ENCODE measurements at regions not wholly inside any gene's neighbourhood (a gene's known extent, or its start where the extent isn't known, plus 50 kb on each side); places are given as distances from the start of the nearest gene placed in this dataset.

DNA sequence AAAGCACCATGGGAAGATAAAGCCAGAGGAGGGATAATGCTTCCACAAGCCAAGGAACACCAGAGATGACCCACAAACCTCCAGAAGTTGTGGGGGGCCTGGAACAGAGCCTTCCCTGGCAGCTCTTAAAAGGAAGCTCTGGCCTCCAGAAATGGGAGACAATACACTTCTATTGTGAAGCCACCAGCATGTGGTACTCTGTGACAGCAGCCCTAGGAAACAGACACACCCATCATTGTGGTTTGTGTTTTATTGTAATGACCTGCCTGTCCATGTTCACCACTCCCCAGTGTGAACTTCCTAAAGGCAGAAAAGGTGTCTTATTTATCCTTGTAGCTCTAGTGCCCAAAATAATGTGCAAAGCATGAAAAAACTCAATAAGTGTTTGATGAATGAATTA, 264.1 kb upstream of the GATB start:
- FAIRE-seq = no peak
- intact Hi-C loops (cut with micrococcal nuclease; ENCODE audit: unreplicated experiment) = no loop called here
- SMC1A ChIA-PET (ENCODE audit: uncharacterized antibody, unreplicated experiment) = no interaction called here

DNA sequence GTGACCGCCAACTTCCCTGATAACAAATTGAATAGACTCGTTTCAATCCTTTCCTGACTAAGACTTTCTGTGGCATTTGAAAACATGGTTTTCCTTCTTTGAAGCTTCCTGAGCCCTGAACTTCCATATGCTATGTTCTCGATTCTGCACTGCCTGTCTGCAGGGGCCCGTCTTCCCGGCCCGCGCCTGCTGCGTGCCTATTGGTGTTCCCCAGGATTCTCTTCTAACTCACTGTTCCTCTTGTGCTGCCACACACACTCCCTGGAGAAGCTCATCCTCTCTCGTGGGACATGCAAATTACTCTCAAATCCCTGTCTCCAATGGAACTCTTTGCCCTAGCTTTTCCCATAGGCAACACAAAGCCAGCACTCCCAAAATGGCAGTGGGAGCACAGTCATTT, 262.9 kb upstream of the GATB start:
- Histone ChIP-seq H3K4me1 (ENCODE audit: control insufficient read depth, insufficient read depth, low read length) (no peaks in the 10 kb centered on the region), H3K9ac (ENCODE audit: control insufficient read depth, insufficient read depth, low read length) (no peak overlapping the region), H3K79me2 (ENCODE audit: control insufficient read depth, insufficient read depth, low read length) (no peaks in the 10 kb centered on the region), H3K27ac (ENCODE audit: control insufficient read depth, insufficient read depth) (no peak overlapping the region), H2AFZ (ENCODE audit: control insufficient read depth, low read depth, low read length) (no peak overlapping the region), H3K9me3 (replicated peaks; ENCODE audit: control insufficient read depth, insufficient read depth, low read length) (no peaks in the 10 kb centered on the region), H3K36me3 (ENCODE audit: control insufficient read depth in 2 of 2, insufficient read depth in 2 of 2, low read length in 1 of 2) (no peaks in the 10 kb centered on the region), H3K27me3 (replicated peaks in 1 of 2; ENCODE audit: control insufficient read depth in 2 of 2, insufficient read depth in 2 of 2, low read length in 1 of 2) (no peaks in the 10 kb centered on the region; a peak in 1 of 4 replicates), H4K20me1 (ENCODE audit: control insufficient read depth, insufficient read depth) (no peaks in the 10 kb centered on the region), H3K4me3 (no peak overlapping the region), H3K4me2 (ENCODE audit: control insufficient read depth, insufficient read depth) (no peak overlapping the region)
- DNase-seq (ENCODE audit: low read depth, low spot score) = no peak
- TF ChIP-seq, protein P1, sequence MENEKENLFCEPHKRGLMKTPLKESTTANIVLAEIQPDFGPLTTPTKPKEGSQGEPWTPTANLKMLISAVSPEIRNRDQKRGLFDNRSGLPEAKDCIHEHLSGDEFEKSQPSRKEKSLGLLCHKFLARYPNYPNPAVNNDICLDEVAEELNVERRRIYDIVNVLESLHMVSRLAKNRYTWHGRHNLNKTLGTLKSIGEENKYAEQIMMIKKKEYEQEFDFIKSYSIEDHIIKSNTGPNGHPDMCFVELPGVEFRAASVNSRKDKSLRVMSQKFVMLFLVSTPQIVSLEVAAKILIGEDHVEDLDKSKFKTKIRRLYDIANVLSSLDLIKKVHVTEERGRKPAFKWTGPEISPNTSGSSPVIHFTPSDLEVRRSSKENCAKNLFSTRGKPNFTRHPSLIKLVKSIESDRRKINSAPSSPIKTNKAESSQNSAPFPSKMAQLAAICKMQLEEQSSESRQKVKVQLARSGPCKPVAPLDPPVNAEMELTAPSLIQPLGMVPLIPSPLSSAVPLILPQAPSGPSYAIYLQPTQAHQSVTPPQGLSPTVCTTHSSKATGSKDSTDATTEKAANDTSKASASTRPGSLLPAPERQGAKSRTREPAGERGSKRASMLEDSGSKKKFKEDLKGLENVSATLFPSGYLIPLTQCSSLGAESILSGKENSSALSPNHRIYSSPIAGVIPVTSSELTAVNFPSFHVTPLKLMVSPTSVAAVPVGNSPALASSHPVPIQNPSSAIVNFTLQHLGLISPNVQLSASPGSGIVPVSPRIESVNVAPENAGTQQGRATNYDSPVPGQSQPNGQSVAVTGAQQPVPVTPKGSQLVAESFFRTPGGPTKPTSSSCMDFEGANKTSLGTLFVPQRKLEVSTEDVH (IDR thresholded peaks at IDR 0.05; ENCODE audit: low read depth, partially characterized antibody) = no peak
- no peak for TF ChIP-seq DPF2 (IDR thresholded peaks at IDR 0.05)
- no peak for TF ChIP-seq BRCA1 (IDR thresholded peaks at IDR 0.05; ENCODE audit: low read depth, low read length)
- TF ChIP-seq CBFB (IDR thresholded peaks at IDR 0.05; ENCODE audit: low read depth) = no peak
- no peak for TF ChIP-seq TCF12 (IDR thresholded peaks at IDR 0.05; ENCODE audit: low read depth, low read length)
- TF ChIP-seq, protein P2, sequence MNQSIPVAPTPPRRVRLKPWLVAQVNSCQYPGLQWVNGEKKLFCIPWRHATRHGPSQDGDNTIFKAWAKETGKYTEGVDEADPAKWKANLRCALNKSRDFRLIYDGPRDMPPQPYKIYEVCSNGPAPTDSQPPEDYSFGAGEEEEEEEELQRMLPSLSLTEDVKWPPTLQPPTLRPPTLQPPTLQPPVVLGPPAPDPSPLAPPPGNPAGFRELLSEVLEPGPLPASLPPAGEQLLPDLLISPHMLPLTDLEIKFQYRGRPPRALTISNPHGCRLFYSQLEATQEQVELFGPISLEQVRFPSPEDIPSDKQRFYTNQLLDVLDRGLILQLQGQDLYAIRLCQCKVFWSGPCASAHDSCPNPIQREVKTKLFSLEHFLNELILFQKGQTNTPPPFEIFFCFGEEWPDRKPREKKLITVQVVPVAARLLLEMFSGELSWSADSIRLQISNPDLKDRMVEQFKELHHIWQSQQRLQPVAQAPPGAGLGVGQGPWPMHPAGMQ (IDR thresholded peaks at IDR 0.05; ENCODE audit: borderline replicate concordance) = no peak
- TF ChIP-seq JUNB (IDR thresholded peaks at IDR 0.05) = no peak
- no peak for TF ChIP-seq SIX5 (IDR thresholded peaks at IDR 0.05; ENCODE audit: low read depth, low read length, severe bottlenecking)
- CTCF ChIA-PET = no interaction called here
- no peak for ATAC-seq
- RAD21 ChIA-PET (ENCODE audit: unreplicated experiment) = no interaction called here
- 63% methylated on average over 9 of the region's 9 CpGs for WGBS (ENCODE audit: insufficient coverage, insufficient replicate concordance, low lambda C conversion rate, missing lambda C conversion rate)
- in situ Hi-C loops (cut with MboI) = no loop called here
- FAIRE-seq = no peak
- SMC1A ChIA-PET (ENCODE audit: uncharacterized antibody, unreplicated experiment) = interaction anchor here (0.6 to 1.2 kb wide), 2 partner anchors 292 to 453 kb away, joined by 3 to 4 read pairs; no protein-coding TSS in a partner anchor
- intact Hi-C loops (cut with micrococcal nuclease; ENCODE audit: unreplicated experiment) = no loop called here
- no TSS peak for BruUV-seq (replicated peaks)
- POLR2A ChIA-PET = no interaction called here

More for the DNA sequence above, 264.1 kb upstream of the GATB start:
- ChIA-PET POLR2A (no interaction called here), CTCF (no interaction called here), RAD21 (ENCODE audit: unreplicated experiment) (no interaction called here)
- Histone ChIP-seq H3K4me3 (no peak overlapping the region), H3K4me2 (ENCODE audit: control insufficient read depth, insufficient read depth) (no peak overlapping the region), H4K20me1 (ENCODE audit: control insufficient read depth, insufficient read depth) (no peaks in the 10 kb centered on the region), H3K9ac (ENCODE audit: control insufficient read depth, insufficient read depth, low read length) (no peak overlapping the region), H3K27ac (ENCODE audit: control insufficient read depth, insufficient read depth) (no peak overlapping the region), H3K4me1 (ENCODE audit: control insufficient read depth, insufficient read depth, low read length) (no peaks in the 10 kb centered on the region), H3K79me2 (ENCODE audit: control insufficient read depth, insufficient read depth, low read length) (no peaks in the 10 kb centered on the region), H3K27me3 (replicated peaks in 1 of 2; ENCODE audit: control insufficient read depth in 2 of 2, insufficient read depth in 2 of 2, low read length in 1 of 2) (no peaks in the 10 kb centered on the region; a peak in 1 of 4 replicates), H2AFZ (ENCODE audit: control insufficient read depth, low read depth, low read length) (no peak overlapping the region), H3K36me3 (ENCODE audit: control insufficient read depth in 2 of 2, insufficient read depth in 2 of 2, low read length in 1 of 2) (no peaks in the 10 kb centered on the region), H3K9me3 (replicated peaks; ENCODE audit: control insufficient read depth, insufficient read depth, low read length) (no peaks in the 10 kb centered on the region)
- ATAC-seq = no peak
- TF ChIP-seq ZBED1 (IDR thresholded peaks at IDR 0.05; ENCODE audit: borderline replicate concordance) (no peak), KLF5 (IDR thresholded peaks at IDR 0.05; ENCODE audit: partially characterized antibody) (no peak), ASH2L (IDR thresholded peaks at IDR 0.05; ENCODE audit: borderline replicate concordance, low read depth) (no peak), SP1 (IDR thresholded peaks at IDR 0.05; ENCODE audit: low read depth, low read length) (no peak)
- TF ChIP-seq, protein P3, sequence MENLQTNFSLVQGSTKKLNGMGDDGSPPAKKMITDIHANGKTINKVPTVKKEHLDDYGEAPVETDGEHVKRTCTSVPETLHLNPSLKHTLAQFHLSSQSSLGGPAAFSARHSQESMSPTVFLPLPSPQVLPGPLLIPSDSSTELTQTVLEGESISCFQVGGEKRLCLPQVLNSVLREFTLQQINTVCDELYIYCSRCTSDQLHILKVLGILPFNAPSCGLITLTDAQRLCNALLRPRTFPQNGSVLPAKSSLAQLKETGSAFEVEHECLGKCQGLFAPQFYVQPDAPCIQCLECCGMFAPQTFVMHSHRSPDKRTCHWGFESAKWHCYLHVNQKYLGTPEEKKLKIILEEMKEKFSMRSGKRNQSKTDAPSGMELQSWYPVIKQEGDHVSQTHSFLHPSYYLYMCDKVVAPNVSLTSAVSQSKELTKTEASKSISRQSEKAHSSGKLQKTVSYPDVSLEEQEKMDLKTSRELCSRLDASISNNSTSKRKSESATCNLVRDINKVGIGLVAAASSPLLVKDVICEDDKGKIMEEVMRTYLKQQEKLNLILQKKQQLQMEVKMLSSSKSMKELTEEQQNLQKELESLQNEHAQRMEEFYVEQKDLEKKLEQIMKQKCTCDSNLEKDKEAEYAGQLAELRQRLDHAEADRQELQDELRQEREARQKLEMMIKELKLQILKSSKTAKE (IDR thresholded peaks at IDR 0.05; ENCODE audit: low read depth, poor library complexity, severe bottlenecking) = no peak
- DNase-seq (ENCODE audit: low read depth, low spot score) = no peak
- no TSS peak for BruUV-seq (replicated peaks)
- in situ Hi-C loops (cut with MboI) = no loop called here

Data from GM12878 (cell line).